A549 (cell line): ENCODE measurements at regions not wholly inside any gene's neighbourhood (a gene's known extent, or its start where the extent isn't known, plus 50 kb on each side); places are given as distances from the start of the nearest gene placed in this dataset.

ENCODE experiments used
- ATAC-seq, 2 experiments: fragments of 200-7000 bp in 1 of 2; fragments of >200 bp in 1 of 2; cut with Nextera tagmentation in 1 of 2; cut with Tn5 transposase in 1 of 2; 3 replicates each; pipeline versions ENCODE4 v1.8.0 to v1.9.1; 2018 to 2020; ENCODE audit warnings: mild to moderate bottlenecking in 1 of 2, moderate library complexity in 1 of 2
- CTCF ChIA-PET: fragments of 300-600 bp; sonication (Branson Sonifier 250); formaldehyde crosslinking; extraction: SDS; loops from one replicate; lab custom pipeline; 2021; ENCODE audit warnings: antibody characterized with exemption, inconsistent platforms; lab: Yijun Ruan, JAX
- POLR2A ChIA-PET: fragments of 350-600 bp; formaldehyde crosslinking; extraction: SDS; loops from one replicate; lab custom pipeline; 2021; ENCODE audit warnings: antibody characterized with exemption, inconsistent platforms; lab: Yijun Ruan, JAX
- DNase-seq, 2 experiments: peaks; one replicate each; pipeline versions ENCODE4 v3.0.0 to v3.0.0-alpha.2; 2011 to 2016; ENCODE audit warnings: low read depth in 1 of 2, low spot score in 1 of 2
- FAIRE-seq: peaks from 2 replicates; lab custom pipeline; 2011; peaks lifted over from hg19 to GRCh38; lab: Jason Lieb, UNC
- H3K27ac ChIP-seq, 2 experiments: fragments of >200 bp; sonication (Bioruptor Twin); formaldehyde crosslinking; 3 replicates each; pipeline ENCODE4 v1.5.1; 2016 to 2017
- H3K4me1 ChIP-seq: fragments of >200 bp; sonication (Bioruptor Twin); formaldehyde crosslinking; 3 replicates; pipeline ENCODE4 v1.6.1; 2016
- H3K4me2 ChIP-seq: fragments of >200 bp; sonication (Bioruptor Twin); formaldehyde crosslinking; 3 replicates; pipeline ENCODE4 v1.6.1; 2016
- H3K4me3 ChIP-seq: fragments of >200 bp; sonication (Bioruptor Twin); formaldehyde crosslinking; 3 replicates; pipeline ENCODE4 v1.5.1; 2016
- H3K9me3 ChIP-seq: fragments of >200 bp; sonication (Bioruptor Twin); formaldehyde crosslinking; 3 replicates; pipeline ENCODE4 v1.6.1; 2016
- CBX8 ChIP-seq: fragments of 200-600 bp; sonication (generic); IDR thresholded peaks from 2 replicates; pipeline ENCODE4 v1.6.1; 2016
- CHD2 ChIP-seq: fragments of 150-350 bp; IDR thresholded peaks from 2 replicates; pipeline ENCODE4 v1.6.1; 2014; ENCODE audit warnings: low read length; ENCODE audit not compliant: partially characterized antibody
- EP300 ChIP-seq, 2 experiments: fragments of >200 bp; sonication (Bioruptor Twin); formaldehyde crosslinking; IDR thresholded peaks; 2 replicates in 1 of 2; 3 replicates in 1 of 2; pipeline ENCODE4 v1.6.1; 2016 to 2017
- ESRRA ChIP-seq: fragments of 150-350 bp; IDR thresholded peaks from 2 replicates; pipeline ENCODE4 v1.6.1; 2014; ENCODE audit warnings: mild to moderate bottlenecking, low read length, borderline replicate concordance
- FOSB ChIP-seq: fragments of 250-450 bp; sonication (Bioruptor Pico); IDR thresholded peaks from 2 replicates; pipeline ENCODE4 v1.5.0; 2020; ENCODE audit warnings: mild to moderate bottlenecking, moderate library complexity
- GATA3 ChIP-seq: IDR thresholded peaks from 2 replicates; pipeline ENCODE4 v1.6.1; 2012; ENCODE audit warnings: borderline replicate concordance
- HDAC2 ChIP-seq: fragments of 200-600 bp; sonication (generic); IDR thresholded peaks from 2 replicates; pipeline ENCODE4 v1.6.1; 2016
- HOXB5 ChIP-seq: fragments of 250-450 bp; sonication (Bioruptor Pico); IDR thresholded peaks from 2 replicates; pipeline ENCODE4 v1.5.0; 2020; ENCODE audit warnings: mild to moderate bottlenecking, moderate library complexity
- JUNB ChIP-seq: fragments of >200 bp; sonication (Bioruptor Twin); formaldehyde crosslinking; IDR thresholded peaks from 2 replicates; pipeline ENCODE4 v1.6.1; 2016
- KDM1A ChIP-seq: fragments of 200-600 bp; sonication (generic); IDR thresholded peaks from 2 replicates; pipeline ENCODE4 v1.6.1; 2016; ENCODE audit warnings: low read depth, mild to moderate bottlenecking
- KDM5A ChIP-seq: fragments of 200-600 bp; sonication (generic); IDR thresholded peaks from 2 replicates; pipeline ENCODE4 v1.6.1; 2016; ENCODE audit warnings: antibody characterized with exemption, mild to moderate bottlenecking
- MAFK ChIP-seq: fragments of 450-650 bp; IDR thresholded peaks from 2 replicates; pipeline ENCODE4 v1.6.1; 2014; ENCODE audit not compliant: partially characterized antibody
- MAZ ChIP-seq: fragments of 150-350 bp; IDR thresholded peaks from 2 replicates; pipeline ENCODE4 v1.6.1; 2014; ENCODE audit warnings: antibody characterized with exemption, low read depth, low read length, borderline replicate concordance
- NPAS2 ChIP-seq: fragments of 250-450 bp; sonication (Bioruptor Pico); IDR thresholded peaks from 2 replicates; pipeline ENCODE4 v1.8.0; 2022; ENCODE audit warnings: mild to moderate bottlenecking, moderate library complexity, borderline replicate concordance
- POLR2A ChIP-seq: IDR thresholded peaks from 2 replicates; pipeline ENCODE4 v1.6.1; 2012; ENCODE audit warnings: mild to moderate bottlenecking, low read length
- POLR2AphosphoS2 ChIP-seq: conservative IDR thresholded peaks from 2 replicates; pipeline ENCODE4 v1.6.1; 2012; ENCODE audit warnings: low read length, improper control_type of control experiment, inconsistent platforms
- RAD21 ChIP-seq, 2 experiments: fragments of >200 bp in 1 of 2; sonication (Bioruptor Twin) in 1 of 2; formaldehyde crosslinking in 1 of 2; IDR thresholded peaks in 1 of 2; conservative IDR thresholded peaks in 1 of 2; 2 replicates in 1 of 2; 3 replicates in 1 of 2; pipeline ENCODE4 v1.6.1; 2012 to 2018; ENCODE audit warnings: inconsistent platforms in 1 of 2
- RCOR1 ChIP-seq: fragments of 150-350 bp; IDR thresholded peaks from 2 replicates; pipeline ENCODE4 v1.6.1; 2014; ENCODE audit warnings: antibody characterized with exemption, low read length, low read depth
- REST ChIP-seq: fragments of 200-600 bp; sonication (generic); IDR thresholded peaks from 2 replicates; pipeline ENCODE4 v1.6.1; 2016; ENCODE audit warnings: antibody characterized with exemption, mild to moderate bottlenecking, moderate library complexity
- SMC3 ChIP-seq: fragments of >200 bp; sonication (Bioruptor Twin); formaldehyde crosslinking; IDR thresholded peaks from 3 replicates; pipeline ENCODE4 v1.6.1; 2018; ENCODE audit warnings: inconsistent platforms
- SREBF2 ChIP-seq: fragments of 450-650 bp; IDR thresholded peaks from 2 replicates; pipeline ENCODE4 v1.6.1; 2014; ENCODE audit warnings: mild to moderate bottlenecking, moderate library complexity
- TFCP2L1 ChIP-seq: fragments of 250-450 bp; sonication (Bioruptor Pico); IDR thresholded peaks from 2 replicates; pipeline ENCODE4 v1.5.0; 2021; ENCODE audit warnings: mild to moderate bottlenecking
- WGBS: methylation state at CpG from one replicate; pipeline ENCODE4 v1.1.6; 2017; ENCODE audit errors: missing lambda C conversion rate; 5-methylcytosine and 5-hydroxymethylcytosine counted together
- TF ChIP-seq, protein P1 (sequence below): IDR thresholded peaks from 2 replicates; pipeline ENCODE4 v1.6.1; 2012; ENCODE audit warnings: low read depth, borderline replicate concordance
- TF ChIP-seq, protein P2 (sequence below): fragments of >200 bp; sonication (Bioruptor Twin); formaldehyde crosslinking; IDR thresholded peaks from 2 replicates; pipeline ENCODE4 v1.6.1; 2016
- TF ChIP-seq, protein P3 (sequence below): IDR thresholded peaks from 2 replicates; pipeline ENCODE4 v1.6.1; 2012

DNA sequence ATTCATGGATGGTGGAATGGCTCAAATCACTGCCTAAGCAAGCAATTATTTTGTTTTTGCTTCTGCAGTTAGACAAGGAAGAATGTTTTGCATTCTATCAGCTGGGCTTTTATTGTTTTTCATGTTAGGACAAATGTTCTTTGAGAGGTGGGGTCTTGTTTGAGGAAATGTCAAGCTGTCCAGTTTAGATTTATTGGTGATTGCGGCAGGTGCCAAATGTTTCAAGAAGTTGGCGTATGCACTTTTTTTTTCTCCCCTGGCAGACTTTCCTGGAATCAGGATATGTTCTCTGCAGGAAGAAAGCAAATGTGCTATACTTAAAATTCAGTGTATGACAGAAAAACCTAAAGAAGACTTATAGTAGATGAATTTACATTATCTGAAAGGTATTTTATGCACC, 81.0 kb upstream of the JAG1 start:
- H3K4me2 ChIP-seq = no peak overlapping the region
- DNase-seq (no peak), ATAC-seq (no peak), FAIRE-seq (no peak)
- ChIA-PET POLR2A (no interaction called here), CTCF (interaction anchor here (0.6 to 1.5 kb wide), 3 partner anchors 9 to 697 kb away, joined by 3 to 4 read pairs (median 3); no protein-coding TSS in a partner anchor)
- no peak for TF ChIP-seq HOXB5 (CRISPR knock-in tag)
- TF ChIP-seq ESRRA = no peak
- TF ChIP-seq, protein P1, sequence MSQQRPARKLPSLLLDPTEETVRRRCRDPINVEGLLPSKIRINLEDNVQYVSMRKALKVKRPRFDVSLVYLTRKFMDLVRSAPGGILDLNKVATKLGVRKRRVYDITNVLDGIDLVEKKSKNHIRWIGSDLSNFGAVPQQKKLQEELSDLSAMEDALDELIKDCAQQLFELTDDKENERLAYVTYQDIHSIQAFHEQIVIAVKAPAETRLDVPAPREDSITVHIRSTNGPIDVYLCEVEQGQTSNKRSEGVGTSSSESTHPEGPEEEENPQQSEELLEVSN = no peak
- no peak for TF ChIP-seq CHD2
- no peak for TF ChIP-seq MAZ
- TF ChIP-seq POLR2AphosphoS2 = no peak
- no peak for TF ChIP-seq REST
- TF ChIP-seq GATA3 = no peak
- TF ChIP-seq FOSB (CRISPR knock-in tag) = no peak
- TF ChIP-seq KDM5A = no peak
- no peak for TF ChIP-seq EP300 (IDR thresholded peaks at IDR 0.05)
- TF ChIP-seq POLR2A = no peak
- TF ChIP-seq KDM1A = no peak
- no peak overlapping the region for H3K4me3 ChIP-seq
- H3K9me3 ChIP-seq = peaks cover 8% of the 10 kb centered on the region; the same call in 2 of the 3 replicates
- H3K4me1 ChIP-seq = 0 out of 3 replicates have a peak, but pooled peaks cover 5% of the 10 kb centered on the region
- 92% methylated on average over 2 of the region's 2 CpGs for WGBS
- H3K27ac ChIP-seq = no peak overlapping the region

DNA sequence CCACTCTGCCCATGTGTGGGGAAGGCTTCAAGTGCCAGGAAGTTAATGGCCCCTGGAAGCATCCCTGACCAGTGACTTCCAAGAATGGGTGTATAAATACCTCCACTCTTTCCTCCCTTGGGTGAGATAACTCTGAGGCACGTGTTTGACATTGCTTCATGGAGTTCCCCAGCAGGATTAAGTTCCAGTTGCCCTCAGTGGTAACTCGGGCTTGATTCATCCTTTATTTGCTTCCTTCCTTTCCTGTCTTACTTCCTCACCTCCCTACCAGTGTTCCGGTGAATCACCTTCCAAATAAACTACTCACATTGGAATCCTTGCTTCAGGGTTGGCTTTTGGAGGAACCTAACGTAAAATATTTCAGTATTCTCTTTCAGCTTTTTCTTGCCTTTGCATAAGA, 84.6 kb upstream of the JAG1 start:
- Histone ChIP-seq H3K4me2 (no peak overlapping the region), H3K27ac (0 out of 6 replicates have a peak overlapping the region, but pooled peaks of 1 of the 2 experiments have one; percentile 9), H3K4me1 (peaks cover 19% of the 10 kb centered on the region; the same call in 2 of the 3 replicates), H3K9me3 (peaks cover 8% of the 10 kb centered on the region; the same call in 2 of the 3 replicates), H3K4me3 (no peak overlapping the region)
- ATAC-seq (peak in 1 of 2 experiments; percentile 30; a peak in 2 of 6 replicates), FAIRE-seq (no peak), DNase-seq (peak in 1 of 2 experiments; percentile 17)
- ChIA-PET CTCF (no interaction called here), POLR2A (no interaction called here)
- whole genome bisulfite sequencing = 25% methylated on average over 4 of the region's 4 CpGs
- TF ChIP-seq RCOR1 (no peak), FOSB (CRISPR knock-in tag) (no peak), MAFK (no peak), JUNB (0 out of 2 replicates have a peak, but pooled peaks have one; percentile 17), ESRRA (no peak), HDAC2 (no peak), SREBF2 (no peak), MAZ (no peak), CBX8 (no peak), SMC3 (no peak), POLR2A (no peak), TFCP2L1 (CRISPR knock-in tag) (no peak), RAD21 (conservative IDR thresholded peaks at IDR 0.05 in 1 of 2, IDR thresholded peaks at IDR 0.05 in 1 of 2) (no peak), NPAS2 (no peak)
- TF ChIP-seq, protein P2, sequence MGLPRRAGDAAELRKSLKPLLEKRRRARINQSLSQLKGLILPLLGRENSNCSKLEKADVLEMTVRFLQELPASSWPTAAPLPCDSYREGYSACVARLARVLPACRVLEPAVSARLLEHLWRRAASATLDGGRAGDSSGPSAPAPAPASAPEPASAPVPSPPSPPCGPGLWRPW = 0 out of 2 replicates have a peak, but pooled peaks have one; percentile 9
- TF ChIP-seq, protein P3, sequence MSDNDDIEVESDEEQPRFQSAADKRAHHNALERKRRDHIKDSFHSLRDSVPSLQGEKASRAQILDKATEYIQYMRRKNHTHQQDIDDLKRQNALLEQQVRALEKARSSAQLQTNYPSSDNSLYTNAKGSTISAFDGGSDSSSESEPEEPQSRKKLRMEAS = peak; percentile 30; the same call in 1 of the 2 replicates
